ENCODE measurements at regions not wholly inside any gene's neighbourhood (a gene's known extent, or its start where the extent isn't known, plus 50 kb on each side); places are given as distances from the start of the nearest gene placed in this dataset.

- Histone ChIP-seq H3K4me3 (ENCODE audit: insufficient read depth, low read depth, low read length) (no peak overlapping the region), H3K18ac (ENCODE audit: low read depth, low read length) (no peak overlapping the region), H3K4me1 (ENCODE audit: control insufficient read depth, insufficient read depth, low read length) (0 out of 2 replicates have a peak, but pooled peaks cover 2% of the 10 kb centered on the region), H4K5ac (ENCODE audit: low read depth, low read length) (no peak overlapping the region), H3K56ac (ENCODE audit: extremely low read depth, insufficient read depth, low read length) (no peak overlapping the region), H2BK5ac (ENCODE audit: low read depth, low read length, poor library complexity, severe bottlenecking) (no peak overlapping the region), H3K4ac (ENCODE audit: low read depth, low read length) (no peak overlapping the region), H3K4me2 (ENCODE audit: low read depth, low read length) (no peak overlapping the region), H3K23ac (ENCODE audit: low read depth, low read length) (no peak overlapping the region), H2AFZ (replicated peaks; ENCODE audit: low read length, poor library complexity) (no peak overlapping the region), H2AK5ac (ENCODE audit: low read depth, low read length) (no peak overlapping the region), H2BK20ac (ENCODE audit: low read depth, low read length) (no peak overlapping the region), H4K91ac (ENCODE audit: insufficient read depth, low read depth, low read length) (no peak overlapping the region), H3K79me1 (ENCODE audit: low read depth in 1 of 2, low read length in 2 of 2) (no peaks in the 10 kb centered on the region), H3K27me3 (ENCODE audit: control insufficient read depth, insufficient read depth, low read length) (no peaks in the 10 kb centered on the region), H3K9me3 (ENCODE audit: control insufficient read depth, insufficient read depth, low read length) (no peaks in the 10 kb centered on the region), H2BK120ac (ENCODE audit: low read depth, low read length) (no peak overlapping the region), H4K8ac (ENCODE audit: low read depth in 2 of 2, low read length in 2 of 2) (no peak overlapping the region), H2BK15ac (ENCODE audit: low read depth, low read length) (no peak overlapping the region), H2AK9ac (replicated peaks; ENCODE audit: low read depth, low read length, poor library complexity) (no peak overlapping the region), H3K9me1 (ENCODE audit: insufficient read depth, low read length) (no peaks in the 10 kb centered on the region), H3K9ac (ENCODE audit: low read depth, low read length) (no peak overlapping the region), H3K27ac (ENCODE audit: insufficient read depth, low read length) (no peak overlapping the region), H4K20me1 (ENCODE audit: insufficient read depth, low read length) (no peaks in the 10 kb centered on the region), H3K36me3 (ENCODE audit: control insufficient read depth, insufficient read depth, low read length) (no peaks in the 10 kb centered on the region), H3K14ac (replicated peaks; ENCODE audit: low read depth, low read length) (no peak overlapping the region; the same call in 1 of the 2 replicates)
- dilution Hi-C loops (cut with HindIII; ENCODE audit: low sequenced_read_pairs, unreplicated experiment) (no loop called here), in situ Hi-C loops (cut with MboI; ENCODE audit: low sequenced_read_pairs) (no loop called here), intact Hi-C loops (cut with micrococcal nuclease) (no loop called here)
- DNase-seq = no peak
- ChIA-PET CTCF (no interaction called here), POLR2A (ENCODE audit: unreplicated experiment) (no interaction called here)
- no TSS peak for BruUV-seq (replicated peaks)
- no peak for ATAC-seq (ENCODE audit: low read depth)
- TF ChIP-seq MAZ (IDR thresholded peaks at IDR 0.05; ENCODE audit: borderline replicate concordance, low read depth, low read length) = no peak
- no peak for TF ChIP-seq CEBPB (IDR thresholded peaks at IDR 0.05; ENCODE audit: low read depth, low read length)
- no peak for TF ChIP-seq CTCF (conservative IDR thresholded peaks at IDR 0.05; ENCODE audit: low read depth, low read length)
- no peak for TF ChIP-seq CHD1 (IDR thresholded peaks at IDR 0.05; ENCODE audit: low read depth, low read length)
- TF ChIP-seq ELK1 (IDR thresholded peaks at IDR 0.05; ENCODE audit: borderline replicate concordance, low read depth, low read length) = no peak
- no peak for TF ChIP-seq RFX5 (IDR thresholded peaks at IDR 0.05; ENCODE audit: low read depth, low read length)
- TF ChIP-seq MAFK (IDR thresholded peaks at IDR 0.05; ENCODE audit: low read depth, low read length) = no peak
- no peak for TF ChIP-seq SMC3 (IDR thresholded peaks at IDR 0.05; ENCODE audit: low read depth, low read length)
- no peak for TF ChIP-seq NFE2L2 (IDR thresholded peaks at IDR 0.05; ENCODE audit: low read depth, low read length)
- no peak for TF ChIP-seq RAD21 (IDR thresholded peaks at IDR 0.05; ENCODE audit: low read length)
- no peak for TF ChIP-seq MXI1 (IDR thresholded peaks at IDR 0.05; ENCODE audit: borderline replicate concordance, low read depth, low read length)
These were observed 194.0 kb upstream of the KLF4 start for GRCh38 chr9:107683566-107683965.
